GM23338 (cell line): ENCODE measurements at regions not wholly inside any gene's neighbourhood (a gene's known extent, or its start where the extent isn't known, plus 50 kb on each side); places are given as distances from the start of the nearest gene placed in this dataset.

Source experiments
- ATAC-seq: fragments of 200-7000 bp; cut with Tn5 transposase; 3 replicates; pipeline ENCODE4 v1.9.1; 2020
- DNase-seq: peaks from one replicate; pipeline ENCODE4 v3.0.0-alpha.2; 2015; ENCODE audit warnings: low spot score
- H2AFZ ChIP-seq: fragments of 200-600 bp; sonication (generic); 2 replicates; pipeline ENCODE4 v1.8.0; 2016; ENCODE audit warnings: antibody characterized with exemption, mild to moderate bottlenecking, moderate library complexity
- H3F3A ChIP-seq: fragments of 200-600 bp; sonication (generic); replicated peaks from 2 replicates; pipeline ENCODE4 v1.8.0; 2017; ENCODE audit warnings: antibody characterized with exemption, mixed run types, low read depth
- H3K27ac ChIP-seq: fragments of 200-600 bp; sonication (generic); 2 replicates; pipeline ENCODE4 v1.6.1; 2016; ENCODE audit warnings: low read depth
- H3K27me3 ChIP-seq: fragments of 200-600 bp; sonication (generic); 2 replicates; pipeline ENCODE4 v1.8.0; 2016; ENCODE audit warnings: mild to moderate bottlenecking, mixed run types, moderate library complexity; ENCODE audit not compliant: insufficient read depth
- H3K36me3 ChIP-seq: fragments of 200-600 bp; sonication (generic); 2 replicates; pipeline ENCODE4 v1.8.0; 2016; ENCODE audit warnings: mild to moderate bottlenecking; ENCODE audit not compliant: insufficient read depth
- H3K4me1 ChIP-seq: fragments of 200-600 bp; sonication (generic); 2 replicates; pipeline ENCODE4 v1.8.0; 2016; ENCODE audit warnings: mild to moderate bottlenecking, moderate library complexity; ENCODE audit not compliant: insufficient read depth
- H3K4me2 ChIP-seq: fragments of 200-600 bp; sonication (generic); 2 replicates; pipeline ENCODE4 v1.7.1; 2017; ENCODE audit warnings: mixed run types
- H3K4me3 ChIP-seq: fragments of 200-600 bp; sonication (generic); 2 replicates; pipeline ENCODE4 v1.6.1; 2016; ENCODE audit warnings: mixed run types
- H3K79me2 ChIP-seq: fragments of 200-600 bp; sonication (generic); replicated peaks from 2 replicates; pipeline ENCODE4 v1.8.0; 2017; ENCODE audit warnings: mild to moderate bottlenecking; ENCODE audit not compliant: insufficient read depth
- H3K9me2 ChIP-seq: fragments of 200-600 bp; sonication (generic); 2 replicates; pipeline ENCODE4 v1.8.0; 2017; ENCODE audit not compliant: insufficient read depth
- H4K20me1 ChIP-seq: fragments of 200-600 bp; sonication (generic); replicated peaks from 2 replicates; pipeline ENCODE4 v1.8.0; 2017; ENCODE audit warnings: mild to moderate bottlenecking; ENCODE audit not compliant: insufficient read depth
- H3K27ac Mint-ChIP-seq: 2 replicates; pipeline ENCODE4 v1.8.0; 2020; ENCODE audit warnings: inconsistent platforms, mild to moderate bottlenecking, moderate library complexity, mixed read lengths
- H3K27me3 Mint-ChIP-seq: 3 replicates; pipeline ENCODE4 v1.8.0; 2022; ENCODE audit warnings: low read depth, mild to moderate bottlenecking, moderate library complexity, mixed read lengths, inconsistent platforms; ENCODE audit not compliant: insufficient read depth, poor library complexity
- H3K36me3 Mint-ChIP-seq: 3 replicates; pipeline ENCODE4 v1.8.0; 2021; ENCODE audit warnings: low read depth, mild to moderate bottlenecking, inconsistent platforms, moderate library complexity, mixed read lengths
- H3K4me1 Mint-ChIP-seq: 3 replicates; pipeline ENCODE4 v1.8.0; 2020; ENCODE audit warnings: mild to moderate bottlenecking, inconsistent platforms, mixed read lengths
- H3K4me3 Mint-ChIP-seq: 3 replicates; pipeline ENCODE4 v1.8.0; 2021; ENCODE audit warnings: moderate library complexity, mild to moderate bottlenecking, inconsistent platforms, mixed read lengths
- H3K9me3 Mint-ChIP-seq: 3 replicates; pipeline ENCODE4 v1.8.0; 2020; ENCODE audit warnings: moderate library complexity, mild to moderate bottlenecking, inconsistent platforms, mixed read lengths
- CREB1 ChIP-seq: fragments of 250-450 bp; sonication (Bioruptor Pico); IDR thresholded peaks from 2 replicates; pipeline ENCODE4 v1.5.0; 2020; ENCODE audit warnings: low read depth, mild to moderate bottlenecking, moderate library complexity
- EZH2 ChIP-seq: fragments of 200-600 bp; sonication (generic); IDR thresholded peaks from one replicate; pipeline ENCODE4 v1.8.0; 2017; ENCODE audit warnings: antibody characterized with exemption, mild to moderate bottlenecking, low read depth; ENCODE audit not compliant: unreplicated experiment
- EZH2phosphoT487 ChIP-seq: fragments of 200-600 bp; sonication (generic); IDR thresholded peaks from one replicate; pipeline ENCODE4 v1.8.1; 2018; ENCODE audit warnings: antibody characterized with exemption; ENCODE audit not compliant: unreplicated experiment
- POLR2AphosphoS5 ChIP-seq: IDR thresholded peaks from 2 replicates; pipeline ENCODE4 v1.6.1; 2016; ENCODE audit warnings: antibody characterized with exemption, low read depth
- ZNF331 ChIP-seq: fragments of 250-450 bp; sonication (Bioruptor Pico); IDR thresholded peaks from 2 replicates; pipeline ENCODE4 v1.5.0; 2020; ENCODE audit warnings: low read depth, mild to moderate bottlenecking, moderate library complexity
- TF ChIP-seq, protein P1 (sequence below): fragments of 250-450 bp; sonication (Bioruptor Pico); IDR thresholded peaks from 2 replicates; pipeline ENCODE4 v1.5.0; 2020; ENCODE audit warnings: mild to moderate bottlenecking, moderate library complexity

DNA sequence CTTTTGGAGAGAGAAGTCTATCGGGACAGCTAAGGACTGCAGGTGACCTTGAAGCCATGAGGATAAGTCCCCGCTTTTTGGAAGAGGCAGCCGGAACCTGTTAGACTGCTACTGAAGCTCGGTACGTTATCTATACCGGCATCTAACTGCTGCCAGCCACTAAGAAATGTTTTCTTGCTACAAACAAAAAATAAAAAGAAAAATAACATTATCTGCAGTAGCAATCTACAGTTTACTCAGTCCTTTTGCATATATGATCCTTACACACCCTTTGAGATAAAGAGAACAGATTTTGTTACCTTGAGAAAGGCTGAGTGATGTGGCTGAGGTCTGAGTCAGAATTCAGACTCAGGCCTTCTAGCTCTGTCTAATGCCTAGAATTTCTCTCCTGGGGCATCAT is 314.6 kb downstream of the CDH26 start (continued):
- TF ChIP-seq, protein P1, sequence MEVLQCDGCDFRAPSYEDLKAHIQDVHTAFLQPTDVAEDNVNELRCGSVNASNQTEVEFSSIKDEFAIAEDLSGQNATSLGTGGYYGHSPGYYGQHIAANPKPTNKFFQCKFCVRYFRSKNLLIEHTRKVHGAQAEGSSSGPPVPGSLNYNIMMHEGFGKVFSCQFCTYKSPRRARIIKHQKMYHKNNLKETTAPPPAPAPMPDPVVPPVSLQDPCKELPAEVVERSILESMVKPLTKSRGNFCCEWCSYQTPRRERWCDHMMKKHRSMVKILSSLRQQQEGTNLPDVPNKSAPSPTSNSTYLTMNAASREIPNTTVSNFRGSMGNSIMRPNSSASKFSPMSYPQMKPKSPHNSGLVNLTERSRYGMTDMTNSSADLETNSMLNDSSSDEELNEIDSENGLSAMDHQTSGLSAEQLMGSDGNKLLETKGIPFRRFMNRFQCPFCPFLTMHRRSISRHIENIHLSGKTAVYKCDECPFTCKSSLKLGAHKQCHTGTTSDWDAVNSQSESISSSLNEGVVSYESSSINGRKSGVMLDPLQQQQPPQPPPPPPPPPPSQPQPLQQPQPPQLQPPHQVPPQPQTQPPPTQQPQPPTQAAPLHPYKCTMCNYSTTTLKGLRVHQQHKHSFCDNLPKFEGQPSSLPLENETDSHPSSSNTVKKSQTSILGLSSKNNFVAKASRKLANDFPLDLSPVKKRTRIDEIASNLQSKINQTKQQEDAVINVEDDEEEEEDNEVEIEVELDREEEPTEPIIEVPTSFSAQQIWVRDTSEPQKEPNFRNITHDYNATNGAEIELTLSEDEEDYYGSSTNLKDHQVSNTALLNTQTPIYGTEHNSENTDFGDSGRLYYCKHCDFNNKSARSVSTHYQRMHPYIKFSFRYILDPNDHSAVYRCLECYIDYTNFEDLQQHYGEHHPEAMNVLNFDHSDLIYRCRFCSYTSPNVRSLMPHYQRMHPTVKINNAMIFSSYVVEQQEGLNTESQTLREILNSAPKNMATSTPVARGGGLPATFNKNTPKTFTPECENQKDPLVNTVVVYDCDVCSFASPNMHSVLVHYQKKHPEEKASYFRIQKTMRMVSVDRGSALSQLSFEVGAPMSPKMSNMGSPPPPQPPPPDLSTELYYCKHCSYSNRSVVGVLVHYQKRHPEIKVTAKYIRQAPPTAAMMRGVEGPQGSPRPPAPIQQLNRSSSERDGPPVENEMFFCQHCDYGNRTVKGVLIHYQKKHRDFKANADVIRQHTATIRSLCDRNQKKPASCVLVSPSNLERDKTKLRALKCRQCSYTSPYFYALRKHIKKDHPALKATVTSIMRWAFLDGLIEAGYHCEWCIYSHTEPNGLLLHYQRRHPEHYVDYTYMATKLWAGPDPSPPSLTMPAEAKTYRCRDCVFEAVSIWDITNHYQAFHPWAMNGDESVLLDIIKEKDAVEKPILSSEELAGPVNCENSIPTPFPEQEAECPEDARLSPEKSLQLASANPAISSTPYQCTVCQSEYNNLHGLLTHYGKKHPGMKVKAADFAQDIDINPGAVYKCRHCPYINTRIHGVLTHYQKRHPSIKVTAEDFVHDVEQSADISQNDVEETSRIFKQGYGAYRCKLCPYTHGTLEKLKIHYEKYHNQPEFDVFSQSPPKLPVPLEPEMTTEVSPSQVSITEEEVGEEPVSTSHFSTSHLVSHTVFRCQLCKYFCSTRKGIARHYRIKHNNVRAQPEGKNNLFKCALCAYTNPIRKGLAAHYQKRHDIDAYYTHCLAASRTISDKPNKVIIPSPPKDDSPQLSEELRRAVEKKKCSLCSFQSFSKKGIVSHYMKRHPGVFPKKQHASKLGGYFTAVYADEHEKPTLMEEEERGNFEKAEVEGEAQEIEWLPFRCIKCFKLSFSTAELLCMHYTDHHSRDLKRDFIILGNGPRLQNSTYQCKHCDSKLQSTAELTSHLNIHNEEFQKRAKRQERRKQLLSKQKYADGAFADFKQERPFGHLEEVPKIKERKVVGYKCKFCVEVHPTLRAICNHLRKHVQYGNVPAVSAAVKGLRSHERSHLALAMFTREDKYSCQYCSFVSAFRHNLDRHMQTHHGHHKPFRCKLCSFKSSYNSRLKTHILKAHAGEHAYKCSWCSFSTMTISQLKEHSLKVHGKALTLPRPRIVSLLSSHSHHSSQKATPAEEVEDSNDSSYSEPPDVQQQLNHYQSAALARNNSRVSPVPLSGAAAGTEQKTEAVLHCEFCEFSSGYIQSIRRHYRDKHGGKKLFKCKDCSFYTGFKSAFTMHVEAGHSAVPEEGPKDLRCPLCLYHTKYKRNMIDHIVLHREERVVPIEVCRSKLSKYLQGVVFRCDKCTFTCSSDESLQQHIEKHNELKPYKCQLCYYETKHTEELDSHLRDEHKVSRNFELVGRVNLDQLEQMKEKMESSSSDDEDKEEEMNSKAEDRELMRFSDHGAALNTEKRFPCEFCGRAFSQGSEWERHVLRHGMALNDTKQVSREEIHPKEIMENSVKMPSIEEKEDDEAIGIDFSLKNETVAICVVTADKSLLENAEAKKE (CRISPR knock-in tag): no peak
- TF ChIP-seq POLR2AphosphoS5 (no peak), EZH2 (no peak), ZNF331 (no peak), CREB1 (CRISPR knock-in tag) (no peak)

DNA sequence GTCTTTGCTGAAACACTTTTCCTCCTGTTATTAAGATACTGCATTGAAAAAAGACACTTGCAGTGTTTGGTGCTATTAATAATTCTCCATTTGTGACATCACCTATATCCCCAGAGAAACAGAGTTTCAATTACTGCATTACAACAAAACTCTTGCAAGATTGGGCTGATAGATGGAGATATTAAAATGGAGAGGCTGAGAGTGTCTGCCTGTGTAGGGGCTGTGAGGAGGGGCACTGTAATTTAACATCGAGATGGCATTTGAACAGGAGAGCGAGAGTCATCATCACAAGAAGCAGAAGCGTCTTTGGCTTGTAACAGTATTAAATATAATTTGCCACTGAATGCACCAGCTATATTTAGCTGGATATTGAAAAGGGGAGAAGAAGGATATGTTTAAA is 316.5 kb downstream of the CDH26 start:
- Mint-ChIP-seq H3K9me3 (peaks cover 22% of the 10 kb centered on the region), H3K27me3 (peaks cover 3% of the 10 kb centered on the region), H3K4me3 (no peak overlapping the region), H3K27ac (no peak overlapping the region), H3K4me1 (peaks cover 11% of the 10 kb centered on the region), H3K36me3 (no peaks in the 10 kb centered on the region)
- DNase-seq (no peak), ATAC-seq (no peak)
- H3K79me2 ChIP-seq: no peaks in the 10 kb centered on the region
- H3K4me1 ChIP-seq: no peaks in the 10 kb centered on the region
- no peak overlapping the region for H3K4me3 ChIP-seq
- no peaks in the 10 kb centered on the region; the same call in 1 of the 2 replicates for H3K36me3 ChIP-seq
- H3K27ac ChIP-seq: no peak overlapping the region
- H3K27me3 ChIP-seq: no peaks in the 10 kb centered on the region
- H4K20me1 ChIP-seq: no peaks in the 10 kb centered on the region
- H3F3A ChIP-seq: no peaks in the 10 kb centered on the region
- no peak for TF ChIP-seq POLR2AphosphoS5
- TF ChIP-seq EZH2phosphoT487: no peak
- H3K9me2 ChIP-seq: no peaks in the 10 kb centered on the region
- no peak overlapping the region for H3K4me2 ChIP-seq
- no peak overlapping the region for H2AFZ ChIP-seq
